OCI-M1 (cell line): ENCODE measurements at regions not wholly inside any gene's neighbourhood (a gene's known extent, or its start where the extent isn't known, plus 50 kb on each side); places are given as distances from the start of the nearest gene placed in this dataset.

Source experiments
- DNase-seq: peaks from one replicate; lab custom pipeline; 2025; lab: John Stamatoyannopoulos, UW

DNA sequence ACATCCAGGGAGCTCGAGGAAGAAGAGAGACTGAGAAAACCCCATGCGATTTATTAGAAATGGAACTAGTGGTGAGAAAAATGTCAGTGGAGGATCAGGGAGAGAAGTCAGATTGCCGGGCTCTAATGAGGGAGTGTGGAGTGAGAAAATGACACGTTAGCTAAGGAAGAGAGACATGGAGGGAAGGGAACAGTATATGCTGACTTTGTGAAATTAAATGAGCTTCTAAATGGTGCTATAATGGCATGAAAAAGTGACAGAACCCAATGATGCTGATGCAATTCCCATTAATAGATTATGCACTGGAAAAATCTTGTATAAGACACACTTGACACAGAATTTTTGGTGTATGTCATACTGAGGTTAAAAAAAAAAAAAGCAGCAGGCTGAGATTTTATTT is 112.6 kb downstream of the HSPH1 start:
- DNase-seq = no peak

DNA sequence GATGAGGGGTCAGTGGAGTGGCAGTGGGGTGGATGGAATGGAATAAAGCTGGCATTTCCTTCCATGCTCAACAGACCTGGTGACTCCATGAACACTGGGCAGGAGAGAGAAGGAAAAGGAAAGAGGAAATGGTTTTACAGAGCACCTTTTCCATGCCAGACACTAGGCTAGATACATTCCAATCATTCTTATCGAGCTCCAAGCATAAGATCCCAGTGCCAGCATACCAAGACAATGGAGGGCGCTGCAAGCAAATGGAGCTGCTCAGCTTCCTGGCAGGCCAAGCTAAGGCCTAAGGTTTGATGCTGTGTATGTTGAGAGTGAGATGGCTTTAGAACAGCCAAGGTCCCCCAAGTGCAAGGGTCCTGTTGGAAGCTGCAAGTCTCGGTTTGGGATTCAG is 113.2 kb downstream of the HSPH1 start:
- no peak for DNase-seq

DNA sequence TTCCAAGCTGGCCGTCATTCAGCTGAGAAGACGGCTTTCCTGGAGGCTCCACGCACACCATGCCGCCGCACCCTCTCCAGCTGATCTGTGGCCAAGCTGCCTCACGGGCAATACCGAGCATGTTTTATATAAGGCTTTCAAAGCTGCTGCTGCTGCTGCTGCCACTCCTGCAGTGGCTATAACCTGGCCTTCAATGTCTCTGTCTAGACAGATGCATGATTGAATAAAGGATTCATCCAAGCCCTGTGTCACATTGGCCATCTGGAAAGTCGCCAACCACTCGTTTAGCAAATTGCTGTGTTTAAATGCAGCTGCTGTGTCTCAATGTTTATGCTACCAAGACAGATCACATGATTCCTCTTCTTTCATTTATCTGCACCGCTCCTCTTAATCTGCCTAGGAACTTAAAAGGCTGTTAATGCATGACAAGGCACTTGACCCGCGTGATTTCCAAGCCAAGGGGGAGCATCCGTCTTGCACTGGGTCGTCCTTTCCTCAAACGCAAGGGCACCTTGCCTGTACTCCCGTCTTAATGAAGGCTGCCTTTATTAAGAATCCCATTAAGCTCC is 114.3 kb downstream of the TEX26 start:
- peak; percentile 6 for DNase-seq

- DNase-seq = peak; percentile 37
These were observed 113.0 kb downstream of the TEX26 start for GRCh38 chr13:31045286-31046081.

DNA sequence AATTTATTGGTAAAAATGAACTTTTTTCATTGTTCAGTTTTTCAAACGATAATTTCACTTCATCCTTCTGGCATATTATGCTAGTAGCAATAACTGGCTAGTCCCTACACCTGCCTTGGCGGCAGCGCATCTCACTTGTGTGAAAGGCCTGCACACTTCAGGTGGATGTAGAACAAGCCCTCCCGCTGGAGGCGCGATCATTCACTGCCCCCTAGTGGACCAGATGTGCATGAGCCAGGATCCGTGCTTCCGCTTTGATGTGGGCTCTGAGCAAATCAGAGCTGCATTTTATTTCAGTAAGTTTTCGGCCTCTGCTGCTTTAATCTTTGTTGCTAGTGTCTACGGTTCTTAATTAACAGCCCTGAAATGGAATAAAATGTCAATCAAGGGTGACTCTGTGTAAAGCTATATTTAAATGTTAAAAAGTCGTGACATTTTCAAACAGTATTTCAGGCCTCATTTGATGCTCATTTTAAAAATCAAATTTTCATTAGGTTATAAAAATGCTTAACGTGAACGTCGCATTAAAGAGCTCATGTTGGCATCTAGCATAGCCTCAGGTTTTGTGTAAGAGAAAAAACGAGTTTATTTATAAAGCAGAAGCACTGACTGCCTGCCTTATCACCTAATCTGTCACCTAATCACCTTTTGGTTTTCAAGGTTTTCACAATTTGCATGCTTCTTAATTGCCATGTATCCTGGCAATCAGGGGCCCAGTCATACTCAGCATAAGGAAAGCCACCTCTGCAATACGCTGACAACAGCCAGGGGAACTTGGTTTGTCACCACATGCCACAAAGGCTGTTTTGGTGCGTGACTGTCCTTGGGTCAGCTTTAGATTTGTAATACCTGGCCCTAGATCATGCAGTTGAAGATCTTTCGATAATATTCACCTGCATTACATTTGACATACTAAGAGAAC is 112.2 kb downstream of the TEX26 start:
- peak; percentile 79 for DNase-seq

DNA sequence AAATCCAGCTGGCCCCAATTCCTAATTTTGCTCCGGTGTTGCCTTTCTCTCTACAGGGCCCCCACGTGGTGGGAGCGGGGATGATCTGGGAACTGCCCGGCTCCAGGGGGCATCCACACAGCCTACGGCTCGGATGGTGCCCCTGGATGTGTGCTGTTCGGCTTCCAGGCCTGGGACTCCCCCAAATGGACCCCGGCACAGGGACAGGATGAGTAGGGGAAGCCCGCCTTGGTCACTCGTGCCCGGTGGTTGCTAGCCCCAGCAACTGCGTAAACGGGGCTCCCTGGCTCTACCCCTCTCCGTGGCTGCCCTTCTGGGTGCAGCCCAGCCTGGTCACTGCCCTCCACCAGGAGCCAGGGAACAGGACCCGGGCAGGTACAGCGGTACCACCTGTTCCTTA is 111.5 kb downstream of the TEX26 start:
- DNase-seq = no peak

DNA sequence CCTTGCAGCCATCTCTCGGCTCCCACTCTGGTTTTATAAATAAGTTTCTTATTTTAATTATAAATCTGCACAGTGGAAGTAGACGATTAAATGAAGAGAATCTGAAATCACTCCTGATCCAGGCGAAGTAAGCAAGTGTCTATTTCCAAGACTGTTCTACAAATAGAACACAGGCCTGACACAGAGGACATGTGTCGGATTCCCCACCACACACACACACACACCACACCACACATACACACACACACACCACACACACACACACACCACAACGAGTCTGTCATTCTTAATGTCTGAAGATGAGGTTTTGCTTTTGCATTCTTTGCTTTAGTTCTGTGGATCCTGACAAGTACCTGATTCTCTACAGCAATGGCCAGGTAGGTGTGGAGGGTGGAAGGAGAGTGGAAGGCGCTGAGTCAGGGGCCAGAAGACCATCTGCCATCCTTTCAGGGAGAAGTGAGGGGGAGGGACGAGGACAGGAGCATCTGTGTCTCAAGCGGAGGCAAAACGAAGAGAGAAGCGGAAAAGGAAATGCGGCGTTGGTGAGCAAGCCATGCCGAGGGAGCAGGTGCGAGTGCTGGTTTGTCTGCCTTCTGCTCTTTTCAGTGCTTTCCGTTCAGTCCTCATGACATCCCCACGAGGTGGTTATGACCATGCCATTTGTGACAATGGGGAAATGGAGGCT is 110.2 kb downstream of the TEX26 start:
- no peak for DNase-seq

- DNase-seq = no peak
These were observed 109.6 kb downstream of the TEX26 start for GRCh38 chr13:31042049-31042448.

- DNase-seq = peak; percentile 31
These were observed 106.5 kb downstream of the TEX26 start for GRCh38 chr13:31038834-31039552.

- DNase-seq = no peak
These were observed 105.5 kb downstream of the TEX26 start for GRCh38 chr13:31037874-31038500.

DNA sequence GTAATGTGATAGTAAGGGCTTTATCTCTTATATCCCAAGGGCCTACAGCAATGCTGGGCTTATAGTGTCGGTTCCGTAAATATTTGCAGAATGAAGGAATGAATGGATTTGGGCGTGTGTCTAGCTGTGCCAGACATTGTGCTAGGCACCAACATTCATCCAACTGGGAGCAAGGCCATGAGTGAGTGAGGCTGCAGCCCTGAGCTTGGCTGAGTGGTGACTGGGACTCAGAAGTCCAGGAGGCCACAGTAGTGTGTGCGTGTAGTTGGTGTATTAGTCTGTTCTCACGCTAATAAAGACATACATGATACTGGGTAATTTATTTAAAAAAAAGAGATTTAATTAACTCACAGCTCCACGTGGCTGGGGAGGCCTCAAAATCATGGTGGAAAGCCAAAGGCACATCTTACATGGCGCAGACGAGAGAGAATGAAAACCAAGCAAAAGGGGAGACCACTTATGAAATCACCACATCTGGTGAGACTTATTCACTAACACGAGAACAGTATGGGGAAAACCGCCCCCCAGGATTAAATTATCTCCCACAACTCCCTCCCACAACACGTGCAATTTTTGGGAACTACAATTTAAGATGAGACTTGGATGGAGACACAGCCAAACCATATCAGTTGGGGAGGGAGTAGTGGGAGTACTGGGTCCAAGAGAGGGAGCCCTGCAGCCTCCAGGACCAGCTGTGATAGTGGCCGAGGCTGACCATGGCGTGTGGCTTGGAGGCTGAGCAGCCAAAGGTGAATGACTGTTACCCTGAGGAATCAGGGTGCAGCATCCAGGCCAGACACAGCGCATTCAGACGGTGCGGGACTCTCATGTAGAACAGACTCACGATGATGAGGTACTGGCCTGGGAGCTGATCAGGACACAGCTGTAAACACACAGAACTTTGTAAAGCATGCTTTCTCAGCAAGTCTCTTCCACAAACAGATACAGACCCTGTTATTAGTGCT is 104.6 kb downstream of the TEX26 start:
- no peak for DNase-seq

DNA sequence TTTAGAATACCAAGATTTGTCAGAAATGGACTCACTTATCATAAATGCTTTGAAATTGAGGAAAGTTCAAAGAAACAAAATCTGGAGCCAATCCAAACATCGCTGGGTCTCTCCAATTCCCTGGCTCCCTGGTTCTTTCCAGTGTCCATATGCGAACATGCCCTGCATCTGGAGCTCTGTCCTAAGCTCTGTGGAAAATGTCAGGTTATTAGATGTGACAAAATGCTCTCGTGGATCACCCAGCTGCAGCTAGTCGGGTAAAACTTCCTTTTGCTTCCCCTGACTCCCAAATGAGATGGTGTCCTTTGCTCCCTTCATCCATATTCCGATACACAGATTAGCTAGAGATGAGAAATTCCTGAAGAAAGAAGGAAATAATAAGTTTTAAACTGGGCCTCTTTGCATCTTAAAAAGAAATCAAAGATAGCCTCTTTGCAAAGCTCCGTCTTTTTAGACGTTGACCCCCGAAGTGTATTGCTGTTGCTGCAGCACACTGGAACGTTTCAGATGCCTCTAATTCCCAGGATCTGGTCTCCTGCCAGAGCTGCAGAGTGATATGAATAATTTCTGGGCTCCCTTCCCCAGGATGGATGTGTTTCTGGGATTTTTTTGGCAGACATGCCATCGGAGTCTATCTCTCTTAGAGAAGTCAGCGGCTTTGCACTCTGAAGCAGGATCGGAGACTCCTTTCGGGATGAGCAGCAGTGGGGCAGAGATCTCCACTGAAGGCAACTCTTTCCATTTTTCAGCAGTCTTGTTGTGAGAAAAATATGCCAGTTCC is 102.9 kb downstream of the TEX26 start:
- no peak for DNase-seq

- DNase-seq = no peak
These were observed 100.2 kb downstream of the TEX26 start for GRCh38 chr13:31032528-31033113.

DNA sequence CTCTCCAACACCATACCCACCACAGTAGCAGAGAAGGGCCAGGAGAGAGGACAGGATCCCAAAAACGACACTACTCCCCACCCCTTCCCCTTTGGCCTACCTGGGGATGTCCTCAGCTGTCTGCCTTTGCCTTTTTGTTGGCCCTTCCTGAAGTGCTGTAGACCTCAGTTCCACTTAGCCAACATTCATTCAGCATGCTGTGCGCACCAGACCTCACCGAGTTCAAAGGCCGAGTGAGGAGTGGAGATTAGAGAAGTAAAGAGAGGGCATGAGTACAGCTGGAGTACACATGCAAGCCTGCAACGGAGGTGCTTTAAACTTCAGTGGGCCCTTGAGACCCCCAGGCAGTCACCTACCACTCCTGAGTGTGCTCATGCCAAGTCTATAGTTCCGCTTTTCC is 99.0 kb downstream of the TEX26 start:
- DNase-seq = no peak

DNA sequence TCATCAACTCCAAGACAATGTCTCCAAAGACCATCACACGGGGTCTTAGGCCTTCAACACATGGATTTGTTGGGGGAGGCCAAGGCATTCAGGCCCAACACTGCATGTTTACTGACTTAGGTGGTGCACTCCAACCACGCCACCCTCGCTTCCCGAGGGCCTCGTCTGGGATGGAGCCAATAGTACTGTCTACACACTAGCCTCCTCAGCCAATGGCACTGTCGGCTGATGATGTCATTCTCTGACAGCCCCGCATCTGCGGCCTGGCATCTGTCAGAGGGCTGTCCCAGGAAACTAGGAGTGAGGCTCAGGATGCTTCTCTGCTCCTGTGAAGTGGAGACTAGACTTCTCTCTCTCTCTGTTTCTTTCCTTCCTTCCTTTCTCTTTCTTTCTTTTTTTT is 96.6 kb downstream of the TEX26 start:
- no peak for DNase-seq

GRCh38 chr13:31027136-31027535 is 94.7 kb downstream of the TEX26 start:
- no peak for DNase-seq
